Endothelial cell of umbilical vein (primary cell): ENCODE measurements at regions not wholly inside any gene's neighbourhood (a gene's known extent, or its start where the extent isn't known, plus 50 kb on each side); places are given as distances from the start of the nearest gene placed in this dataset.

Source experiments
- BruUV-seq: library from RNA; stranded (reverse); fragments of 400-500 nt; replicated peaks from 2 replicates; lab custom pipeline; 2021; lab: Mats Ljungman, UMichigan
- CTCF ChIA-PET: fragments of 300-600, 350-600 bp; sonication (Branson Sonifier 250); formaldehyde crosslinking; loops from one replicate; lab custom pipeline; 2021; ENCODE audit warnings: antibody characterized with exemption, inconsistent platforms; lab: Charles Lee
- POLR2A ChIA-PET: fragments of 300-600, 350-600 bp; sonication (Branson Sonifier 250); formaldehyde crosslinking; loops from one replicate; lab custom pipeline; 2021; ENCODE audit warnings: antibody characterized with exemption, inconsistent platforms; lab: Charles Lee
- DNase-seq: peaks from one replicate; pipeline ENCODE4 v3.0.0-alpha.2; 2011; ENCODE audit warnings: low read depth, low spot score
- FAIRE-seq: peaks from 2 replicates; lab custom pipeline; 2011; peaks lifted over from hg19 to GRCh38; lab: Jason Lieb, UNC
- H2AFZ ChIP-seq: 2 replicates; pipeline ENCODE4 v1.6.0; 2012; ENCODE audit warnings: low read depth, low read length, control low read depth, inconsistent platforms
- H3K27ac ChIP-seq: 2 replicates; pipeline ENCODE4 v1.5.1; 2011; ENCODE audit warnings: low read depth, mild to moderate bottlenecking, control low read depth, low read length, moderate library complexity; ENCODE audit not compliant: insufficient read depth
- H3K27me3 ChIP-seq, 2 experiments: 2 replicates each; pipeline versions ENCODE4 v1.6.0 to v1.6.1; 2011; ENCODE audit warnings: low read length in 2 of 2, mixed read lengths in 1 of 2; ENCODE audit not compliant: control insufficient read depth in 2 of 2, insufficient read depth in 2 of 2
- H3K36me3 ChIP-seq, 2 experiments: 2 replicates in 1 of 2; 3 replicates in 1 of 2; pipeline ENCODE4 v1.5.1; 2011; ENCODE audit warnings: low read length in 2 of 2, mild to moderate bottlenecking in 1 of 2, moderate library complexity in 1 of 2; ENCODE audit not compliant: control insufficient read depth in 2 of 2, insufficient read depth in 2 of 2; ENCODE audit errors: extremely low read depth in 1 of 2
- H3K4me1 ChIP-seq: 3 replicates; pipeline ENCODE4 v1.5.1; 2011; ENCODE audit warnings: mild to moderate bottlenecking, low read length; ENCODE audit not compliant: control insufficient read depth, insufficient read depth; ENCODE audit errors: extremely low read depth
- H3K4me2 ChIP-seq: 2 replicates; pipeline ENCODE4 v1.6.1; 2011; ENCODE audit warnings: low read length, control low read depth, mixed read lengths; ENCODE audit not compliant: insufficient read depth
- H3K4me3 ChIP-seq, 3 experiments: fragments of 200-600 bp in 1 of 3; sonication (generic), shearing (Covaris generic) in 1 of 3; replicated peaks in 1 of 3; 2 replicates each; pipeline ENCODE4 v1.5.1; 2011 to 2016; ENCODE audit warnings: control low read depth in 3 of 3, low read length in 3 of 3, mild to moderate bottlenecking in 2 of 3, inconsistent platforms in 1 of 3, low read depth in 1 of 3, moderate library complexity in 1 of 3; ENCODE audit not compliant: insufficient read depth in 1 of 3
- H3K79me2 ChIP-seq: 2 replicates; pipeline ENCODE4 v1.6.0; 2012; ENCODE audit warnings: low read length, inconsistent platforms; ENCODE audit not compliant: control insufficient read depth, insufficient read depth
- H3K9ac ChIP-seq: replicated peaks from 2 replicates; pipeline ENCODE3; 2011; ENCODE audit warnings: low read length, control low read depth; ENCODE audit not compliant: insufficient read depth; ENCODE audit errors: extremely low read depth
- H3K9me1 ChIP-seq: replicated peaks from 3 replicates; pipeline ENCODE4 v1.6.0; 2011; ENCODE audit warnings: mild to moderate bottlenecking, low read length; ENCODE audit not compliant: control insufficient read depth, insufficient read depth; ENCODE audit errors: extremely low read depth
- H3K9me3 ChIP-seq: replicated peaks from 2 replicates; pipeline ENCODE4 v1.5.1; 2012; ENCODE audit warnings: low read length, inconsistent platforms; ENCODE audit not compliant: control insufficient read depth, insufficient read depth
- H4K20me1 ChIP-seq: replicated peaks from 2 replicates; pipeline ENCODE3; 2011; ENCODE audit warnings: mild to moderate bottlenecking, low read length; ENCODE audit not compliant: control insufficient read depth, insufficient read depth; ENCODE audit errors: extremely low read depth
- EZH2 ChIP-seq: IDR thresholded peaks from 2 replicates; pipeline ENCODE4 v1.6.1; 2012; ENCODE audit warnings: borderline replicate concordance, low read depth, mild to moderate bottlenecking, moderate library complexity, low read length, inconsistent platforms; ENCODE audit not compliant: severe bottlenecking
- FOS ChIP-seq: IDR thresholded peaks from 2 replicates; pipeline ENCODE4 v1.6.1; 2011; ENCODE audit warnings: mild to moderate bottlenecking, low read length, moderate library complexity, borderline replicate concordance; ENCODE audit not compliant: insufficient read depth
- GATA2 ChIP-seq: IDR thresholded peaks from 2 replicates; pipeline ENCODE4 v1.7.0; 2011; ENCODE audit warnings: low read depth, mild to moderate bottlenecking, moderate library complexity, mixed read lengths, low read length; ENCODE audit not compliant: insufficient read length, insufficient read depth
- JUN ChIP-seq: IDR thresholded peaks from 2 replicates; pipeline ENCODE4 v1.6.1; 2011; ENCODE audit warnings: borderline replicate concordance, low read depth; ENCODE audit not compliant: insufficient read length, insufficient read depth
- MYC ChIP-seq: IDR thresholded peaks from one replicate; pipeline ENCODE4 v1.6.1; 2011; ENCODE audit warnings: mild to moderate bottlenecking, low read depth, low read length
- POLR2A ChIP-seq: IDR thresholded peaks from 2 replicates; pipeline ENCODE4 v1.6.1; 2012; ENCODE audit warnings: low read depth, mild to moderate bottlenecking, control low read depth, low read length
- POLR2AphosphoS5 ChIP-seq: IDR thresholded peaks from 2 replicates; pipeline ENCODE4 v1.6.1; 2012; ENCODE audit warnings: low read depth, mild to moderate bottlenecking, control low read depth, low read length, moderate library complexity; ENCODE audit not compliant: insufficient read depth
- dilution Hi-C: fragments of 300-500 bp; cut with MboI; formaldehyde crosslinking; loops from one replicate; pipeline ENCODE4 v1.15.0; 2019; ENCODE audit warnings: low sequenced_read_pairs; ENCODE audit not compliant: extremely low pct_ligation_motif_present
- intact Hi-C: fragments of 100-400 bp; cut with micrococcal nuclease; formaldehyde crosslinking; loops from one replicate; pipeline ENCODE4 v1.10.0; 2022
- TF ChIP-seq, protein P1 (sequence below): IDR thresholded peaks from 2 replicates; pipeline ENCODE4 v1.6.1; 2011; ENCODE audit not compliant: insufficient read depth, insufficient read length
- TF ChIP-seq, protein P2 (sequence below), 2 donors: IDR thresholded peaks; 1 replicate in 1 of 2; 2 replicates in 1 of 2; pipeline ENCODE4 v1.5.1; 2011; ENCODE audit warnings: low read length in 2 of 2, mild to moderate bottlenecking in 2 of 2, moderate library complexity in 2 of 2, control low read depth in 1 of 2, inconsistent platforms in 1 of 2, low read depth in 1 of 2; ENCODE audit not compliant: insufficient read depth in 1 of 2; ENCODE audit errors: extremely low read depth in 1 of 2

DNA sequence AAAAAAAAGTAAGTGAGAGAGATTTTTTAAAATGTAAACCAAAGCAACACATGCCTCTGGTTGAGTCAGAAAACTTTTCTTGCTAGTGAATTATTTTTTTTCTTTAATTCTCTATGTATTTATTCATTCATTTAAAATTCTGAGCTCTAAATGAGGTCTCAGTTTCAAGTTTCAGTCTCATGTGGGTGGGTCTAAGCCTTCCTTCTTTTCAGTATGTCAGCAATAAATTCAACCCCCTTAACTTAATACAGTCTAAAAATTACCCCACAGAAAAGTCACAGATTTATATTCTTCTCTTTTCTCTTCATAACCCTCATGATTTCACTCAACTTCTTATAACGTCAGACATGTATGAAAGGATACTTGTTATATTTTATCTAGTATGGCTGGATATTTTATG, 663.3 kb upstream of the PTCHD4 start:
- Histone ChIP-seq H3K9me3 (no peaks in the 10 kb centered on the region), H3K9me1 (no peaks in the 10 kb centered on the region), H4K20me1 (no peaks in the 10 kb centered on the region), H3K27ac (no peak overlapping the region), H3K79me2 (no peaks in the 10 kb centered on the region), H2AFZ (no peak overlapping the region), H3K4me3 (no peak overlapping the region), H3K9ac (no peak overlapping the region), H3K27me3 (no peaks in the 10 kb centered on the region), H3K36me3 (no peaks in the 10 kb centered on the region), H3K4me1 (no peaks in the 10 kb centered on the region), H3K4me2 (no peak overlapping the region)
- intact Hi-C loops: no loop called here
- POLR2A ChIA-PET: no interaction called here
- dilution Hi-C loops: no loop called here
- FAIRE-seq (no peak), DNase-seq (no peak)
- TF ChIP-seq EZH2: no peak
- TF ChIP-seq FOS: no peak
- TF ChIP-seq, protein P1, sequence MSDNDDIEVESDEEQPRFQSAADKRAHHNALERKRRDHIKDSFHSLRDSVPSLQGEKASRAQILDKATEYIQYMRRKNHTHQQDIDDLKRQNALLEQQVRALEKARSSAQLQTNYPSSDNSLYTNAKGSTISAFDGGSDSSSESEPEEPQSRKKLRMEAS: no peak
- no peak for TF ChIP-seq POLR2A
- TF ChIP-seq, protein P2, sequence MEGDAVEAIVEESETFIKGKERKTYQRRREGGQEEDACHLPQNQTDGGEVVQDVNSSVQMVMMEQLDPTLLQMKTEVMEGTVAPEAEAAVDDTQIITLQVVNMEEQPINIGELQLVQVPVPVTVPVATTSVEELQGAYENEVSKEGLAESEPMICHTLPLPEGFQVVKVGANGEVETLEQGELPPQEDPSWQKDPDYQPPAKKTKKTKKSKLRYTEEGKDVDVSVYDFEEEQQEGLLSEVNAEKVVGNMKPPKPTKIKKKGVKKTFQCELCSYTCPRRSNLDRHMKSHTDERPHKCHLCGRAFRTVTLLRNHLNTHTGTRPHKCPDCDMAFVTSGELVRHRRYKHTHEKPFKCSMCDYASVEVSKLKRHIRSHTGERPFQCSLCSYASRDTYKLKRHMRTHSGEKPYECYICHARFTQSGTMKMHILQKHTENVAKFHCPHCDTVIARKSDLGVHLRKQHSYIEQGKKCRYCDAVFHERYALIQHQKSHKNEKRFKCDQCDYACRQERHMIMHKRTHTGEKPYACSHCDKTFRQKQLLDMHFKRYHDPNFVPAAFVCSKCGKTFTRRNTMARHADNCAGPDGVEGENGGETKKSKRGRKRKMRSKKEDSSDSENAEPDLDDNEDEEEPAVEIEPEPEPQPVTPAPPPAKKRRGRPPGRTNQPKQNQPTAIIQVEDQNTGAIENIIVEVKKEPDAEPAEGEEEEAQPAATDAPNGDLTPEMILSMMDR (IDR thresholded peaks at IDR 0.05; ENCODE audit: extremely low read depth in 1 of 2, insufficient read depth in 1 of 2, low read depth in 1 of 2, low read length in 2 of 2): no peak
- no peak for TF ChIP-seq JUN
- no peak for TF ChIP-seq GATA2
- no peak for TF ChIP-seq MYC
- no peak for TF ChIP-seq POLR2AphosphoS5
- CTCF ChIA-PET: interaction anchor here (0.8 to 1.0 kb wide), 3 partner anchors 9 to 986 kb away, joined by 3 to 4 read pairs (median 4); no protein-coding TSS in a partner anchor
- BruUV-seq: no TSS peak
